GM12878 (cell line): ENCODE measurements at regions not wholly inside any gene's neighbourhood (a gene's known extent, or its start where the extent isn't known, plus 50 kb on each side); places are given as distances from the start of the nearest gene placed in this dataset.

Experiments used
- BHLHE40 ChIP-seq, 2 experiments: fragments of 450-650 bp in 1 of 2; IDR thresholded peaks; 2 replicates each; pipeline ENCODE4 v1.6.1; 2011 to 2017; ENCODE audit warnings: low read depth in 2 of 2, borderline replicate concordance in 1 of 2, improper control_type of control experiment in 1 of 2, low read length in 1 of 2, mild to moderate bottlenecking in 1 of 2
- CREB1 ChIP-seq: IDR thresholded peaks from 2 replicates; pipeline ENCODE4 v1.6.1; 2012; ENCODE audit warnings: low read depth, mild to moderate bottlenecking, inconsistent platforms
- EP300 ChIP-seq, 2 experiments: fragments of 150-350 bp in 1 of 2; IDR thresholded peaks; 2 replicates each; pipeline ENCODE4 v1.6.1; 2011 to 2012; ENCODE audit warnings: low read depth in 2 of 2, low read length in 2 of 2, borderline replicate concordance in 1 of 2, improper control_type of control experiment in 1 of 2, inconsistent platforms in 1 of 2; ENCODE audit not compliant: control insufficient read depth in 1 of 2
- GABPA ChIP-seq: IDR thresholded peaks from 2 replicates; pipeline ENCODE4 v1.6.1; 2014; ENCODE audit warnings: antibody characterized with exemption, low read depth, mild to moderate bottlenecking, inconsistent platforms
- SREBF2 ChIP-seq: IDR thresholded peaks from 2 replicates; pipeline ENCODE4 v1.6.1; 2012; ENCODE audit warnings: mild to moderate bottlenecking, low read length
- YY1 ChIP-seq: IDR thresholded peaks from 2 replicates; pipeline ENCODE4 v1.6.1; 2011; ENCODE audit warnings: low read depth, mild to moderate bottlenecking, low read length
- ZNF217 ChIP-seq: fragments of 450-650 bp; IDR thresholded peaks from 2 replicates; pipeline ENCODE4 v1.6.1; 2017; ENCODE audit warnings: antibody characterized with exemption, mild to moderate bottlenecking
- TF ChIP-seq, protein P1 (sequence below), 3 experiments: IDR thresholded peaks in 2 of 3; conservative IDR thresholded peaks in 1 of 3; 2 replicates each; pipeline ENCODE4 v1.5.1; 2011; ENCODE audit warnings: low read depth in 3 of 3, low read length in 3 of 3, mild to moderate bottlenecking in 3 of 3, control low read depth in 2 of 3, moderate library complexity in 2 of 3, inconsistent platforms in 1 of 3, mixed read lengths in 1 of 3; ENCODE audit not compliant: control insufficient read depth in 2 of 3, insufficient read depth in 1 of 3; ENCODE audit errors: extremely low read depth in 1 of 3
- TF ChIP-seq, protein P2 (sequence below): IDR thresholded peaks from 2 replicates; pipeline ENCODE4 v1.6.1; 2011; ENCODE audit warnings: low read depth, low read length, improper control_type of control experiment, borderline replicate concordance
- TF ChIP-seq, protein P3 (sequence below): IDR thresholded peaks from 2 replicates; pipeline ENCODE4 v1.6.1; 2011; ENCODE audit warnings: low read depth, mild to moderate bottlenecking, low read length, moderate library complexity, borderline replicate concordance; ENCODE audit errors: extremely low read depth

DNA sequence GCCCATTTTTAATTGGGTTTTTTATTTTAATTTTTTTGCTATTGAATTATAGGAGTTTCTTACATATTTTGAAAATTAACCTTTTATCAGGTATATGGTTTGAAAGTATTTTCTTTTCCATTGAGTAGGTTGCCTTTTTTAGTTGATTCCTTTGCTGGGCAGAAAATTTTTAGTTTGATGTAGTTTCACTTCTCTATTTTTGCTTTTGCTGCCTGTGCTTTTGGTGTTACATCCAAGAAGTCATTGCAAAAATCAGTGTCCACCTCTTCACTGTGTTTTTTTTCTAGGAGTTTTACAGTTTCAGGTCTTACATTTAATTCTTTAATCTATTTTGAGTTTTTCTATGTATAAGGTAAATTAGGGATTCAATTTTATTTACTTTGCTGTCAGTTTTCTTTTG, 129.8 kb upstream of the FERD3L start:
- TF ChIP-seq SREBF2 (no peak), YY1 (no peak), ZNF217 (no peak), BHLHE40 (IDR thresholded peaks at IDR 0.05; ENCODE audit: borderline replicate concordance in 1 of 2, low read depth in 2 of 2, low read length in 1 of 2) (no peak), EP300 (IDR thresholded peaks at IDR 0.05; ENCODE audit: borderline replicate concordance in 1 of 2, control insufficient read depth in 1 of 2, low read depth in 2 of 2, low read length in 2 of 2) (no peak), GABPA (no peak), CREB1 (no peak)
- TF ChIP-seq, protein P1, sequence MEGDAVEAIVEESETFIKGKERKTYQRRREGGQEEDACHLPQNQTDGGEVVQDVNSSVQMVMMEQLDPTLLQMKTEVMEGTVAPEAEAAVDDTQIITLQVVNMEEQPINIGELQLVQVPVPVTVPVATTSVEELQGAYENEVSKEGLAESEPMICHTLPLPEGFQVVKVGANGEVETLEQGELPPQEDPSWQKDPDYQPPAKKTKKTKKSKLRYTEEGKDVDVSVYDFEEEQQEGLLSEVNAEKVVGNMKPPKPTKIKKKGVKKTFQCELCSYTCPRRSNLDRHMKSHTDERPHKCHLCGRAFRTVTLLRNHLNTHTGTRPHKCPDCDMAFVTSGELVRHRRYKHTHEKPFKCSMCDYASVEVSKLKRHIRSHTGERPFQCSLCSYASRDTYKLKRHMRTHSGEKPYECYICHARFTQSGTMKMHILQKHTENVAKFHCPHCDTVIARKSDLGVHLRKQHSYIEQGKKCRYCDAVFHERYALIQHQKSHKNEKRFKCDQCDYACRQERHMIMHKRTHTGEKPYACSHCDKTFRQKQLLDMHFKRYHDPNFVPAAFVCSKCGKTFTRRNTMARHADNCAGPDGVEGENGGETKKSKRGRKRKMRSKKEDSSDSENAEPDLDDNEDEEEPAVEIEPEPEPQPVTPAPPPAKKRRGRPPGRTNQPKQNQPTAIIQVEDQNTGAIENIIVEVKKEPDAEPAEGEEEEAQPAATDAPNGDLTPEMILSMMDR (IDR thresholded peaks at IDR 0.05 in 2 of 3, conservative IDR thresholded peaks at IDR 0.05 in 1 of 3; ENCODE audit: control insufficient read depth in 2 of 3, extremely low read depth in 1 of 3, insufficient read depth in 1 of 3, low read depth in 3 of 3, low read length in 3 of 3) = no peak
- TF ChIP-seq, protein P2, sequence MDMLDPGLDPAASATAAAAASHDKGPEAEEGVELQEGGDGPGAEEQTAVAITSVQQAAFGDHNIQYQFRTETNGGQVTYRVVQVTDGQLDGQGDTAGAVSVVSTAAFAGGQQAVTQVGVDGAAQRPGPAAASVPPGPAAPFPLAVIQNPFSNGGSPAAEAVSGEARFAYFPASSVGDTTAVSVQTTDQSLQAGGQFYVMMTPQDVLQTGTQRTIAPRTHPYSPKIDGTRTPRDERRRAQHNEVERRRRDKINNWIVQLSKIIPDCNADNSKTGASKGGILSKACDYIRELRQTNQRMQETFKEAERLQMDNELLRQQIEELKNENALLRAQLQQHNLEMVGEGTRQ = no peak
- TF ChIP-seq, protein P3, sequence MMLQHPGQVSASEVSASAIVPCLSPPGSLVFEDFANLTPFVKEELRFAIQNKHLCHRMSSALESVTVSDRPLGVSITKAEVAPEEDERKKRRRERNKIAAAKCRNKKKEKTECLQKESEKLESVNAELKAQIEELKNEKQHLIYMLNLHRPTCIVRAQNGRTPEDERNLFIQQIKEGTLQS = no peak
